GM19240 (cell line): ENCODE measurements at regions not wholly inside any gene's neighbourhood (a gene's known extent, or its start where the extent isn't known, plus 50 kb on each side); places are given as distances from the start of the nearest gene placed in this dataset.
"Not testable (repeated sequence)": the region's sequence is repeated elsewhere in the genome, so short reads cannot be mapped to it uniquely, and the experiment has no call there.

Experiments used
- DNase-seq: peaks from one replicate; pipeline ENCODE4 v3.0.0; 2011; ENCODE audit warnings: low spot score; ENCODE audit not compliant: insufficient read length

DNA sequence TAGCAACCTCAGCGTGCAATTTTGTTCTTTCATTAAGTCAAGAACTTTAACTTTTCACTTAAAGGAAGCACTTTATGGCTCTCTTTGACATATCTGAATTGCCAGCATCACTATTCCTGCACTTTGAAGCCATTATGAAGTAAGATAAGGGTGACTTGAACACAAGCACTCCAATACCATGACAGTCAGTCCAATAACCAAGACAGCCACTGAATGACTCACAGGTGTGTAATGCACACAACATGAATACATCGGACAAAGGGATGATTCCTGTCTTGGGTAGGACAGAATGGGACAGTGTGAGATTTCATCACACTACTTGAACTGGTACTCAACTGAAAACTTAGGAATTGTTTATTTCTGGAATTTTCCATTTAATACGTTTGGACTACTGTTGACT is 233.7 kb upstream of the IPO5 start:
- DNase-seq = no peak

DNA sequence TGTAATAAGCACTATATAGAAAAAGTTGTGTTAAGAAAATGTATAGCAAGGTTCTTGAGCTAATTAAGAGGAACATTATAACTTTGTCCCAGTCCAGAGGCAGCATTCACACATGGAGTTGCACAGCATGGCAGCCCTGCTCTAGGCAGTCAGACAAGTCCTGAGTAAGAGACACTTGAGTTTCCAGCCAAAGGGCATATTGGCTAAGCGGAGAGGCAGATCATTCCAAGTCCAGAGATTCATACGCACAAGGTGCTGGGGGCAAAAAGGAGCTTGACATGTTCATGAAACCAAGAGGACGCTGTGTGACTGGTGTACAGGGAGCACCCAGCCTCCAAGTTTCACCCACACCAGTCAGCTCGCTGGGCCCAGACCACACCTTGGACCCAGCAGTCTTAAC is 232.6 kb upstream of the IPO5 start:
- no peak for DNase-seq

DNA sequence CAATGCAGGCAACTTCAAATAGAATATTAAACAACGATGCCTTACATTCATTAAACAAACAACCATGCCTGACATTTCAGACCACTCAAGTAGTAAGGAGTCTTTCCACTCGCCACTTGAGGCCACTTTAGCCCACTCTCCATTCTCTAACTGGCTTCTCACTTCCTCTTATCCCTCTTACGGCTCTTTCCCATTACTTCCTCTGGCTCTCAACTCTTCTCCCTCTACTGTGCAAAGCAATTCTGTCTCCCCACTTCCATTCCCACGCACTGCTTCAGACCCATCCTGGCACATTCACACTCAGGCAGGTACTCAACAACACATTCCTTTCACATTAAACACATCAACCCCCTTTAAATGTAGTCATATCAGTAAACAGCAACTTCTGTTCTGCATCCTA is 229.8 kb upstream of the IPO5 start:
- no peak for DNase-seq

DNA sequence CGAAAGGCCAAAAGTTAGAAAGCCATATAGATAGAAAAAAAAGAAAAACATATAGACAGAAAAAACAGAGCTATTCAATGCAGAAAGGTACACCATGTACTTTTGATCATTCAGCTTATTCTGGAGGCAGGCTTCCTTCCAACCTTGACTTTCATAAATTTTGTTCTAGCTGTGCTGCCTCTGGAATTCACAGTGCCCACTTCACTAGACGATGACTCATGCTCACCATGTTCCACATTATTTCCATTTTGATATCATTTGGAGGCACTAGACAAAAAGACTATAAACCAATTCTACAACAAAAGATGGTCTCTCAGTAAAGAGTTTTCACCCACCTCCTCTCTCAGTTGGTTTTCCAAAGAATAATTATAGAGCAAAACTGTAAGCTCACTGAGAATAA is 229.0 kb upstream of the IPO5 start:
- no peak for DNase-seq

DNA sequence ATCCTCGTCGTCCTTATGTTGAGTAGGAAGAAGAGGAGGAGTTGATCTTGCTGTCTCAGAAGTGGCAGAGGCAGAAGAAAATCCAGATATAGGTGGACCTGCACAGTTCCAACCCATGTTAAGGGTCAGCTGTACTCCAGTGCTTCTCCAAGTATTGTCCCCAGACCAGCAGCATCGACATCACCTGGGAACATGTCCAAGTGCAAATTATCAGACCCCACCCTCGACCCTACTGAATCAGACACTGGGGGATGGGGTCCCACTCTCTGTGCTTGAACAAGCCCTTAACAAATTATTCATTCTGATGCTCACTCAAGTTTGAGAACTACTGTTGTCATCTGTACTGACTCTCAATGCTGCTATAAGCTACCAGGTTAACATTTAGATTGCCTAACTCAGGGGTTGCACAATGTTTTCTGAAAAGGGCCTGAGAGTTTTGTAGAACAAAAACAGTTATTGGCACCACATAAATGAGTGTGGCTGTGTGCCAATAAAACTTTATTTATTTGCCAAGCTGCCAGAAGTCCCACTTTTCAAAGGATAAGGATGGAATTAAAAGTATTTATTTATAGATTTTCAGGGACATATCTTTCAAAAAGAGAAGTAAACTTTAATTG is 226.7 kb upstream of the IPO5 start:
- DNase-seq = no peak

DNA sequence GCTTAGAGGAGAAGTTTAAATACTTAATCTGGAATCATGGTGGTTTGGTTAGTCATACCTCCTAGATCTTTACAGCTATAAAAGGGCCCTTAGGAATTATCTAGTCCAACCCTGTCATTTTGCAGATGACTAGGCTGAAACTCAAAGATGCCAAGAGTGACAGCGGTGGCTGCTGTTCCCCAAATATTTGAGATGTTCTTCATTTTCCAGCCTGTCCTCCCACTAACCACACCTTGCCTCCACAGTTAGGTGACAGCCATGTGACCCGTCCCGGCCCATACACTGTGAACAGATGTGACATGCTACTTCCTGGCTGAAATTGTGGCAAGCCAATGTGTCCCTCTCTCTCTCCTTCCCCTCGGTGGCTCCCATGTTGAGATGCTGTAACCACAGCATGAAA is 225.5 kb upstream of the IPO5 start:
- DNase-seq = no peak

DNA sequence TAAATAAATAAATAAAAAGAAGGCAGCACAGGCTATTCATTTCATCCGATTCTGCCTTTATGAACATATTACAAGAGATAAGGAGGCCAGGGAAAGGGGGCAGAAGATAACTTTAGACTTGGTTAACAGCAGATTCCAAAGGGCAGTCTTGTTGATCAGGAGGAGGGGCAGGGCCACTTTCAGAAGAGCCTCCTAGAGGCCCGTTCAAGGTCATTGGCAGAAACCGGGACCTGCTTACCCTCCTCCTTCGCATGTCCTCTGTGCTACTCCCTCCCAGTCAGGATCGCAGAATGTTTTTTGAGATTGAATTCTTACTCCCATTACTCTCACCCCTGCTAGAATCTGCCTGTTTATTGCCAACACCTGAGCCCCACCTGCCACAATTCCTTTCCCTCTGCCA is 217.0 kb upstream of the IPO5 start:
- no peak for DNase-seq

DNA sequence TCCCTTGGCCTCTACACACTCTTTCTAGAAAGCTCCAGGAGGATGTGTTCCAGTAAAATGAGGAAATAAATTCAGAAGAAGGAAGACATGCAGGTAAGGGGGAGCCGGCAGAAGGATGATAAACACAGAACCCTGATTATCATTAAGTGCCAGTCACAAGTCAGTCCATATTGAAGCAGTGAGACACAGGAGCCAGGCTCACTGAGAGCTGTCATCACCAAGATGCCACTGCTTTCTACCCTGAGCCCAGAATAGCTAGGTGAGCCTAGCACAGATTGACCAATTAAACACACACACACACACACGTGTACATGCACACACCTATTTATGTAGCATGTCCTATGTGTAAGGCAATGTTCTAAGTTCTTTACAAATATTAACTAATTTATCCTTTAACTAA is 211.4 kb upstream of the IPO5 start:
- no peak for DNase-seq

DNA sequence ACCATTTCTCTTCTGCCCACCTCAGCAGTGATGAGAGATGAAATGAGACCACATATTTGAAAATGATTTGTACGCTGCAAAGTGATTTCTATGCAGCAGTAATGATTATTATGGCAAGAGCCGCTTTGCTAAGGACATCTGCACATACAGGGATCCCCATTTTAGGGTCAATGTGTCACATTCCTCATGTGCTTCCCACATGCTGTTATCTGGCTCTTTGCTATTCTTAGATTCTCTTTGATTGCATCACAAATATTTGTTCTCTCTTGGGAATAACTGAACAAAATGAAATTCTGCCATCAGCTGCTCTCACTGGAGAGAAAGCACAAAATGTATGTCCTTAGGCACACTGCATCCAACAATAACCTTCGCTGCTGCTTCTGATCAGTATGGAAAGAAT is 209.5 kb upstream of the IPO5 start:
- DNase-seq = no peak

DNA sequence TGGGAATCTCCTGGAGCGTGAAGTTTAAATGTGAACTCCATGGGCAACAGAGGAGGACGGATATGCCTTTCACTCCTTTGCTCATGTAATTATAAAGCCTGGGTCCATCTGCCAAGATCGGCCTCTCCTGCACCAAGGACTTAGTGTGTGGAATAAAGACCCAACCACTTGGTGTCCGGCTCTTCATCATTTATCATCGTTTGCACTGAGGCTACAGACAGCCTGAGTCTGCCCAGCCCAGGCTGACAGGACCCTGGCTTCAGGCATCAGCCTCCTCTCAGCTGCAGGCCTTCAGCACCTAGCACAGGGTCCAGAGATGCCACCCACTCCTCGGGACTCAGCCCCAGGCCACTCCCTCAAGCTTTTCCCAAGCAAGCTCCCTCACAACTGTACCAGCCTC is 206.8 kb upstream of the IPO5 start:
- DNase-seq = no peak

DNA sequence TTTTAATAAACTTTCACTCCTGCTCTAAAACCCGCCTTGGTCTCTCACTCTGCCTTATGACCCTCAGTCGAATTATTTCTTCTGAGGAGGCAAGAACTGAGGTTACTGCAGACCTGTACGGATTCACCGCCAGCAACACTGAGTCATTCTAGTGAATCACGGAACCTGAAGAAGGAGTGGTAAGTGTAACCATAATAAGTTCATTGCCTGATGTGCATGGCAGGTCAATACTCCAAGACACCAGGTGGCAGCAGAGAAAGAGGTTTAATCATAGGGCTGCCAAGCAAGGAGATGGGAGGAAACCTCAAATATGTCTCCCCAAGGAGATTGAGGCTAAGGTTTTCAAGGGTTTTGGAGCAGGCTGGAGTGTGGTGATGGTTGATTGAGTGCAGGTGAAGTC is 204.3 kb upstream of the IPO5 start:
- no peak for DNase-seq

DNA sequence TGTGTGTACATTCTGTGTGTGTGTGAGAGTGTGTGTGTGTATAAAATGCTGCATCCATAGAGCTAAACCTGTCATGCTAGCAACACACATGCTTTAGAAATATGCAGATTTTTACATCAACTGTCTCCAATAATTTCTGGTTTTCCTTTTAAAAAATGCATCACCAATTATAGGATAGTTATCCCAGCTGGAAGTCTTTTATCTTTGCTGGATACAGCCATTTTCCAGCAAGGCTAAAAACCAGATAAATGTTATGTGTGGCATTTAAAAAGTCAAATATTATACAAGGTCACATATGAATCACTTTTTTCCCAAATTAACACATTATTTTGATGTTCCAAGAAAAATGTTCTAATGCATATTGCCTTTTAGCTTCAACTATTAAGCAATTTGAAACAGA is 202.0 kb upstream of the IPO5 start:
- no peak for DNase-seq

DNA sequence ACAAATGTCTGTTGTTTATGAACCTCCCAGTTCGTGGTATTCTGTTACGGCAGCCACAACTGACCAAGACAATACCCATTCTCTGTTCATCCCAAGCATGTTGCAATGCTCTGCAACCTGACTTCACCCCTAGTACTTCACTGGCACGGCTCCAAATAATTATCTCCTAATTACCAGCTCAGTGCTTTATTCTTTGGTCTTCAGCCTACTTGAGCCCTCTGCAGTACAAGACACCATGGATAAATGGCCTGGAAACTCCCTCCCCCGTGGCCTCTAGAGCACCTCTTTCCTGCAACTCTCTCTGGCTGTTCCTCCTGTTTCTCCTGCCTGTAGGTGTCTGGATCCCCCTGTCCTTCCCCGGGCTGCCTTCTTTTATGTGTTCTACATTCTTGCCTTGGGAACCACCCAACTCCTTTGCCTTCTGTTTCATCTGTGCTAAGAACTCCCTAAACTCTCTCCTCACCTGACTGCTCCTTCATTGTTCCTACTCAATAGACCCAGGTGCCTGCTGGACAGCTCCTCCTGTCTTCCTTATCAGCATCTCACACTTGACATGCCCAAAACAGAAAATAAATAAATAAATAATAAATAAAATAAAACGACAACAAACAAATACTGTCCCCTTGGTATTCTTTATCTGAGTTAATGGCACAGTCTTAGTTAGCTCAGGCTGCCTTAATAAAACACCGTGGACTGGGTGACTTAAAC is 200.4 kb upstream of the IPO5 start:
- no peak for DNase-seq

DNA sequence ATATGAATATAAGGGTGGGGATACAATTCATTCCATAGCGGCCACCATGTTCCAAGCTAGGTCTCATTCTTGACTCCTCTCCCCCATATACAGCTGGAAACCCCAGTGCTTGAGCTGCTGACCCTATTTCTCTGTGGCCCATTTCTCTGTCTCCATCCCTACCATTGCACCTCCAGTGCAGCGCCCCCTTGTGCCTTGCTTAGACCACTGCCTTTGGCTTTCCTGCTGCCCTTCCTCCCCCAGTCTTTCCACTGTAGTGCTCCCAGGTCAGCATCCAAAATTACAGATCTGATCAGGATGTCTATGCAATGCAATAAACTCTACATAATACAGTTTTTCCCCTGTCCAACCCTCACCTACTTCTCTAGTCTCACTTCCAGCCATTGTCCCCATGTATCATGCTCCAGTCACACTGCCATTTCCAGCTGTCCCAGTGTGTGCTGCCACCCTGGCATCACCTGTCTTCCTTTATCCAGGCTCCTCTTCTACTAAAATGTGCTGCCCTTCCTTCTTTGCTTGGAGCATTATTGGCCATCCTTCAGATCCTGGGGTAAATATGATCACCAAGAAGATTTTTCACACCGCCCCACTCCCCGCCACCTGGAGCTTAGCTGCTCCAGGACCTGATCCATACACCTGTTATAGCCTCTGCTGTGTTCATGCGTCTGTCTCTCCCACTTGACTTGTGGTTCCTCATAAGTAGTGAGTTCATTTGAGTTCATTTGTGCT is 199.4 kb upstream of the IPO5 start:
- no peak for DNase-seq

DNA sequence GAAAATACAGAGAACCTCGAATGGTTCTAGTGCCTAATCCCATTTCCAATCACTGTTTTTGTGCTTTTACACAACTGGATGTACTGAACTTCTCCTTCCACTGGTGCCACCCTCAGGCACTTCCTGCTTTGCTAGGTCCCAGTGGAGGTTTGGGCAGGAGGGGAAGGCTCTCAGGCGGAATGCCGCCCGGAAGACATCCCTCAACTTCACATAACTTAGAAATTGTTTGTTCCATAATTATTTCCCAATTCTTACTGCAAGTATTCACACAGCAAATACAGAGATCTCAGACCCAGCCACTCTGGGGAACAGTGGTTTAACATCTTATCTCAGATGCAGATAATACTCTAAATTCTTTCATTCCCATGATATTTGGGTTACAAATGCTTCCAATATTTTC is 195.7 kb upstream of the IPO5 start:
- no peak for DNase-seq

DNA sequence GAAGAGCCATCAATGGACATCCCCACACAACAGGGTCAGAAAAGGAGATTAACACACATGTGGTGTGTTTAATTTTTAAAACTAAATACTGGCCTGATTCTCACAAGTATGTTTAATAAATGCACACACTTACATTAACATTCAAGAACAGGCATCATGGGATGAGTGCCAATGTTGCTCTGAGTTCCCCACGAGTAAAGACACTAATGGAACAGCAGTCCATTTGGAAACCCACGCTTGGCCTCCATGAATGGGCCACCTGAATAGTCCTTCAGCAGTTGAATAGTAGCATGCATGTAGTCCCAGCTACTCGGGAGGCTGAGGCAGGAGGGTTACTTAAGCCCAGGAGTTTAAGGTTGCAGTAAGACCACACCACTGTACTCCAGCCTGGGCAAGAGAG is 195.2 kb upstream of the IPO5 start:
- DNase-seq = no peak

DNA sequence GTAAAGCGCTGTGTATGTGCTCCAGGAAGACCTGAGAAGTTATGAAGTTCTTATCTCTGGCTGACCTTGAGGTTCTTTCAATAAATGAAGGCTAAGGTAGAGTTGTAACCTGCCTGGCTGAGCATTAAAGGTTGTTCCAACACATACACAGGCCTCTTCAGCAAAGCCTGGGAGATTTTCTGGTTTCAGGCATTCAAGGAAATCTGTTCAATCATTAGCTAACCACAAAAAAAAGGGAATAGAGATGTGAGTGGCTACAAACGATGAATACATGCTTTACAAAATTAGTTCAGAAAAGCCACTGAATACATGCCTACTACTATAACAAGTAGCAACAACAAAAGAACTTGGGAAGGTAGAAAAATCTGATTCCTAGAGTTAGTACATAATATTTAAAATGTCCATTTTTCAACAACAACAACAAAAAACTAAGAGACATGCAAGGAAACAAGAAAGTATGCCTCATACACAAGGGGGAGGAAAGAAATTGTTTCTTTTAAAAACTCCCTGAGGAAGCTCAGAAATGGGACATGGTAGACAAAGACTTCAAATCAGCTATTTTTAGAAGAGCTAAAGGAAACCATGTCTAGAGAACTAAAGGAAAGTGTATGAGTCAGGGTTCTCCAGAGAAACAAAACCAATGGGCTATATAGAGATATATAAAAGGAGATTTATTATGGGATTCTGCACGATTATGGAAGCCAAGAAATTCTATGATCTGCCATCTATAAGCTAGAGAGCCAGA is 191.5 kb upstream of the IPO5 start:
- no peak for DNase-seq

DNA sequence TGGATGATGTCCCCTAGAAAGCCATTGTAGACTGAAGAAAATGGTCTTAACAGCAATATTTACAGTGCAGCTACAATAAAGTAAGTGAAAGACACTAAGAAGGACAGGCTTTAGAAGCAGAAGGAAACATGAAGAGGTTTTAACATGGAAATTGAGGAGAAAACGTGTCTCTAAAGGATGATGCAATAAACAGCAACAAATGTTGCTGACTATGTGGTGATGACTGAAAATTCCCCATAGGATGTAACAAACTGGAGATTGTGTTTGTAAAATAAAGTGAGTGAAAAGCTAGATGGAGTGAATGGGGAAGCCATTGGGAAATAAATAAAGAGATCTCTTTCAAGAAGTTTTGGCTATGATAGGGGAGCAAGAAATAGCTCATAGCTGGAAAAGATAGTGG is 186.7 kb upstream of the IPO5 start:
- no peak for DNase-seq

DNA sequence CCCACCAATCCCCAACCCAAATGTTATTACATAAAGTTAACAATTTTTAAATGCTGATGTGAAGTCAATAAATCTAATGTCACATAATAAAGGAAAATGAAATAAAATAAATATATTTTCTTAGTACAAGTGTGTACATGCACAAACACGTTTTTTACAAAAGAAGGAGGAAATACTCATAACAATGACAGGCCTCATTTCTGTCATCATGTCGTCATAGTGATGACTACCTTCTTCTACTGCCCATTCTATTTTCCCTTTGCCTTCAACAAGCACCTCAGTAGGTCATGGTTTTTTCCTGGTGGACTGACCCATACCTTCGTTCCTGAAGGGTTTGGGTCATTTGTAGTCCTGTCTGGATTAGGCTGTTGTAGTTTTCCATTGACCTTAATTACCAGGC is 185.3 kb upstream of the IPO5 start:
- DNase-seq = no peak

DNA sequence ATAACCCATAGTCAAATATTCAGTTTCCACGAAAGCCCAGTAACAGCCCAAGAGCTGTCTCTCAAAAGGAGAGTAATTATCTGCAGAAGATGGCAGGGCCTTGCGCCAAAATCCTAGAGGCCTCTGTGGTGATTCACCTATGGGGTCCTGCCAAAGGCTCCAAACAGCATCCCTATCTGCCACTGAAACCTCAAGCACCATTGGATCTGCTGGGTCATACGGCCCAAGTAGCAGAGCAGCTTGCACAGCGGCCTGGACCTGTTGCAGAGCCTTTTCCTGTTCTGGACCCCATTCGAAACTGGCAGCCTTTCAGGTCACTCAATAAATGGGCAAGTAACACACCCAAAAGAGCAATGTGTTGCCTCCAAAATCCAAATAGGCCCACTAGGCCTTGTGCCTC is 183.2 kb upstream of the IPO5 start:
- not testable (repeated sequence) for DNase-seq

DNA sequence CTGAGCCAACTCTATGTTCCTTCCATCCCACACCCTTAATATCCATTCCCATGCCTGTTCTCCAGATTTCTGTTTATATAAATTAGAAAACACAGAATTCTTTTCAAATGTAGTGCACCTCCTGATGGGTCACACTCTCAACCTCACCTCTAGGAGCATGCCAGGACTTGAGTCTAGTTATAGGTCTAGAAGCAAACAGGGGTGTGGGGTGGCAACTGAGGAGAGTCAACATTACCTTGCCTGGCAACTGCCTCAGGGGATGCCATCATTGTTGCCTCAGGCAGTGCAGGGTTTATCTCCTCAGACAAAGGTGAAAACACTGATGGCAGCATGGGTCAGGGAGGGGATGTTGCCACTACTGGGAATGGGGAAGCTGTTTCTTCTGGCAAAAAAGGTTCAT is 181.0 kb upstream of the IPO5 start:
- DNase-seq = not testable (repeated sequence)

DNA sequence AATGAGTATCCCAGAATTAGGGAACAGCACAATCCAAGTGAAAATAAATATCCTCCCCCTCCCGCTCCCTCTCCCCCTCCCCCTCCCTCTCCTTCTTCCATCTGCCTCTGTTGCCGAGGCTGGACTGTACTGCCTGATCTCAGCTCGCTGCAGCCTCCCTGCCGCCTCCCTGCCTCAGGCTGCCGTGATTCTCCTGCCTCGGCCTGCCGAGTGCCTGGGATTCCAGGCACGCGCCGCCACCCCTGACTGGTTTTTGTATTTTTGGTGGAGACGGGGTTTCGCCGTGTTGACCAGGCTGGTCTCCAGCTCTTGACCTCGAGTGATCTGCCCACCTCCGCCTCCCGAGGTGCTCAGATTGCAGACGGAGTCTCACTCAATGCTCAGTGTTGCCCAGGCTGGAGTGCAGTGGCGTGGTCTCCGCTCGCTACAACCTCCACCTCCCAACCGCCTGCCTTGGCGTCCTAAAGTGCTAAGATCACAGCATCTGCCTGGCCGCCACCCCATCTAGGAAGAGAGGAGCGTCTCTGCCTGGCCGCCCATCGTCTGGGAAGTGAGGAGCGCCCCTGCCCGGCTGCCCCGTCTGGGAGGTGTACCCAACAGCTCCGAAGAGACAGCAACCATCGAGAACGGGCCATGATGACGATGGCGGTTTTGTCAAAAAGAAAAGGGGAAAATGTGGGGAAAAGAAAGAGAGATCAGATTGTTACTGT is 178.9 kb upstream of the IPO5 start:
- DNase-seq = not testable (repeated sequence)
